Cardiac septum (tissue), 1 donor: ENCODE measurements at regions not wholly inside any gene's neighbourhood (a gene's known extent, or its start where the extent isn't known, plus 50 kb on each side); places are given as distances from the start of the nearest gene placed in this dataset.
A peak's percentile ranks its signal among the peaks of the same experiment; 100 is the strongest.

ENCODE experiments used
- DNase-seq: peaks from one replicate; pipeline ENCODE4 v3.0.0-alpha.2; 2020; ENCODE audit warnings: low spot score
- intact Hi-C: fragments of 100-400 bp; cut with DNase I; formaldehyde crosslinking; loops from one replicate; pipeline ENCODE4 v1.14.0; 2022
- donor health status: DM: no; HTN: no; CAD: no.

- DNase-seq, result no peak
- intact Hi-C loops, result no loop called here
These were observed 322.1 kb downstream of the CCDC85A start for GRCh38 chr2:56505885-56506284.

GRCh38 chr2:56508662-56509061 is 324.9 kb downstream of the CCDC85A start:
- no peak for DNase-seq

GRCh38 chr2:56510610-56511009 is 326.8 kb downstream of the CCDC85A start:
- intact Hi-C loops, result no loop called here
- no peak for DNase-seq

More at GRCh38 chr2:56508662-56509061, 324.9 kb downstream of the CCDC85A start:
- intact Hi-C loops, result no loop called here

GRCh38 chr2:56515399-56515798 is 331.6 kb downstream of the CCDC85A start:
- DNase-seq, result no peak
- intact Hi-C loops, result no loop called here

- no peak for DNase-seq
- intact Hi-C loops, result loop anchor here (10.0 kb wide), 2 partner anchors 235 to 325 kb away; no protein-coding TSS in a partner anchor
These were observed 336.0 kb downstream of the CCDC85A start for GRCh38 chr2:56519806-56520205.

GRCh38 chr2:56522605-56523089 is 338.9 kb downstream of the CCDC85A start:
- DNase-seq, result peak; percentile 74
- intact Hi-C loops, result loop anchor here (10.0 kb wide), 2 partner anchors 232 to 328 kb away; no protein-coding TSS in a partner anchor

GRCh38 chr2:56523816-56524215 is 340.0 kb downstream of the CCDC85A start:
- intact Hi-C loops, result loop anchor here (10.0 kb wide), 2 partner anchors 231 to 329 kb away; no protein-coding TSS in a partner anchor
- no peak for DNase-seq

DNA sequence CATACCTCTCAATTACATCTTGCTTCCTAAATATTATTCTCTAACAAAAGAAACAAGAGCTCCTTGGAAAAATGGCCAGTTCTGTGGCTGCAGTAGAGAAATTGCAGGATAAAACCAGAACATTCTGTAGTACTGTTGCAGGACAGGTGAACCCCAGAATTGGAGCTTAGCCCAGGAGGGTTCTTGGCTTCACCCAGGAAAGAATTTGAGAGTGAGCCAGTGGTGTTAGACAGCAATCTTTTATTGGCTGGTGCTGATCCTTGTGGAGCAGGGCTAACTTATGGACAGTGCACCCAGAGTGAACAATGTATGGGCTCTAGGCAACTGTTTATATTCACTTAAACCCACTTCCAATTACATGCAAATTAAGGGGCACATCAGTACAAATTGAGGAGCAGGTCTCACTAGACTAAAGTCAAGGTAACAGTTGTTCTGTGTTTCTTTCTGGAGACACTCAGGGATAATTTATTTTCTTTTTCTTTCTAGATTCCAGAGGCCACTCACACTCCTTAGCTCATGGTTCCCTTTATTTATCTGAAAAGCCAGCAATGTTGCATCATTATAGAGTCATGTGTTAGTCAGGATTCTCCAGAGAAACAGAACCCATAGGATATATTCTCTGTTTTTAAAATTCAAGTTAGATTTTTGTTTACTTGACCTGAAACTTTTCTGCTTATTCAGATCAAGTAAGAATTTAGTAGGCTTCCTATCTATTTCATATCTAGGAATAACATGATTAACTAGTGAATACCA is 348.1 kb downstream of the CCDC85A start:
- intact Hi-C loops, result no loop called here
- DNase-seq, result no peak

DNA sequence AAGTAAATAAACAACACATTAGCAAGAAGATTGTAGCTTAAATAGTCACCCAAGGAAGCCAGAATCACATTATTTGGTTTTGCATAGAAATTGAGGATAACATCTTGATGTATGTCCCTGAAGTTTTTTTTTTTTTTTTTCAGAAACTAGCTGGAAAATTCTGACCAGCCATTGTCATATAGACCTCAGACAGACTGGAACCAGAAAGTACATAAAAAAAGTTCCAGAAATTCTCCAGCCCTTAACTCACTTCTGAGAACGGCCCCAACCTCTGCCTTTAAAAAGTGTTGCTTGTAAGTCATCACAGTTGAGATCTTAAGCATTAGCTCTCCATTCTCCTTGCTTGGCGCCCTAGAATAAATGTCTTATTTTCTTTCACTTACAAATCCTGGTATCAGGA is 350.5 kb downstream of the CCDC85A start:
- intact Hi-C loops, result no loop called here
- DNase-seq, result no peak

DNA sequence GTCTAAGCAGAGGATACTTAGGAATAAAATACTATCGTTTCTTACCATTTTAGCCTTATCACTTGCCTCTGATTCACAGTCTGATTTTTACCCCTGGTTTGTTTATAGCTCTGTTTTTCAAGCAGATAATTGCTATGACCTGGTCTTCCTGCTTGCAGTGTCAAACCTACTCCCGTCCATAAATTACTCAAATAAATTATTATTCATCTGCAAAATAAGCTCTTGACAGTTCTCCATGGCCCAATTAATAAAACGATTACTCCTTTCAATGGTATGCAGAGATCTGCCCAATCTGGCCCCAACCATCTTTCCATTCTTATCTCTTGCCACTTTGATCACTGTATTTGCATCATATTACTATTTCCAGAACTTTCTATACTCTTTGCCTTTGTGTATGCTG is 354.0 kb downstream of the CCDC85A start:
- DNase-seq, result no peak
- intact Hi-C loops, result no loop called here

GRCh38 chr2:56539618-56540017 is 355.8 kb downstream of the CCDC85A start:
- no peak for DNase-seq
- intact Hi-C loops, result no loop called here

DNA sequence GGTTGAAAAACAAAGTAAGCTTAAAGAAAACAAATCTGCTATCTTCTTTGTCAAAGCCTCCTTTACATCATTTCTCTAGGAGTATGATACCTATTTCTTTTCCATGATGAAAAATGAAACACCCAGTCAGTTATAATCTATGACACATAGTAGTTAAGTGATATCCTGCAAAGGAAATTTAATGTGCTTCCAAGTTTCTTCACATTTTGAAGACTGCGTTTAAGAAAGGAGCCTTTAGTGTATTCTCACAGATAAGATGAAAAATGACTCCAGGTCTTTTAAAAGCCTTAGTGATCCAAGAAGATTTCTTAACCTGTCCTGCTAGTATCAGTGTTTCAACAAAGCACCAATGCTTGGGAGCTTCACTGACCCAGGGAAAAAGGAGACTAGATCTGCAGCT is 356.7 kb downstream of the CCDC85A start:
- DNase-seq, result no peak
- intact Hi-C loops, result no loop called here

DNA sequence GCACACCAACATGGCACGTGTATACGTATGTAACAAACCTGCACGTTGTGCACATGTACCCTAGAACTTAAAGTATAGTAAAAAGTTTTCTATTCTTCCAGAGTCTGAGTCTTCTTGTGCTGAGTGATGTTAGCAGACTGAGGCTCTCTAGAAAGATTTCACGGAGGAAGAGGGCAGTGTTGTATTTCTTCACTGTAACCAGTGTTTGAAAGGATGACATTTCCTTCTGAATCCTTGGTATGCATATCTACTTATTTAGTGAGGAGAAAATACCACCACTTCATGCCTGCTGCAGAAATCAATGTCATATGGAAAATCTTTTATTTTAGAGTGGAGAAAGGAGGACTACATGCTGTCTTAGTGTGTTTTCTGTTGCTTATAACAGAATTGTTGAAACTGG is 357.1 kb downstream of the CCDC85A start:
- intact Hi-C loops, result no loop called here

GRCh38 chr2:56542213-56542612 is 358.4 kb downstream of the CCDC85A start:
- DNase-seq, result no peak
- intact Hi-C loops, result no loop called here

More for the DNA sequence above, 357.1 kb downstream of the CCDC85A start:
- DNase-seq, result no peak

- DNase-seq, result no peak
- intact Hi-C loops, result no loop called here
These were observed 381.4 kb downstream of the CCDC85A start for GRCh38 chr2:56565143-56565542.

GRCh38 chr2:56571074-56571473 is 387.3 kb downstream of the CCDC85A start:
- intact Hi-C loops, result no loop called here

GRCh38 chr2:56576001-56576400 is 392.2 kb downstream of the CCDC85A start:
- intact Hi-C loops, result no loop called here
- DNase-seq, result no peak

More at GRCh38 chr2:56571074-56571473, 387.3 kb downstream of the CCDC85A start:
- no peak for DNase-seq

GRCh38 chr2:56580242-56580641 is 396.5 kb downstream of the CCDC85A start:
- no peak for DNase-seq
- intact Hi-C loops, result loop anchor here (10.0 kb wide), 1 partner anchor 385 kb away; no protein-coding TSS in a partner anchor

DNA sequence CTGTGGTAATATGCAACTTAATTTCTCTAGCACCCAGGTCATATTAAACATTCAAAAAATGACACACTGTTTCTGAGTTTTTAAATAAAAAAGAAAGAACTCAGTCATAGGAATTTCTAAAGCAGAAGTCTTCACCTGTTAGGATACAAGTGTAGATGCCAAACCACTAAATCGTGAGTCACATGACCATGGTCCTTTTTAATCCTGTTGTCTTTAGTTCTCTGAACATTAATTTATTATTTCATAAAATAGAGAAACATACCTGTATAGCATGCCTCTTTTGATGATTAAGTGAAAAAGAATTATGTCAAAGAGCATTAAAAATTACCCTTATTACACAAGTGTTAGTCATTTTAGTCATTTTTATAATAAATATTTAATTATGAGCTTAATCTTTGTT is 398.8 kb downstream of the CCDC85A start:
- intact Hi-C loops, result loop anchor here (10.0 kb wide), 1 partner anchor 388 kb away; no protein-coding TSS in a partner anchor
- no peak for DNase-seq

DNA sequence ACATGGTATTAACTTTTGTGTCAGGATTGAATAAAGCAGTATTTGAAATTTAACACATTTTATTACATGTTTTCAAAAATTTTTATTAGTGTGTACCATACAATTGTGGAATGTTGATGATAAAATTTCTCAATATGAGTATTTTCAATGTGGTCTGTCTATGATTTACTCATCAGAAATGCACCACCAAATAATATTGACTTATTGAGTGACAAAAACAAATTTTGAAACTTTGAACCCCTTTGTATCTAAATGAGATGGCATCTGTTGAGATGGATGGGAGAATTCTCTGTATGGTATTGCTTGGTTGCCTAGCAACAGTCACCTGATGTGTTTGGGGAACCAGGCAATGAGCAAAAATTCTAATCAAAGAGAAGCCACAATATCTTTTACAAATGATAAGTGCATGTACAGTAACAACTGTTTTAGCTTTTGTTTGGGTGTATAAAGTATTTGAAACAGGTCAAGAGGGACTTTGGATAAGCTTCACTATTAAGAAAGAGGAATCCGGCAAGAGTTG is 400.1 kb downstream of the CCDC85A start:
- DNase-seq, result no peak
- intact Hi-C loops, result loop anchor here (10.0 kb wide), 1 partner anchor 389 kb away; no protein-coding TSS in a partner anchor

DNA sequence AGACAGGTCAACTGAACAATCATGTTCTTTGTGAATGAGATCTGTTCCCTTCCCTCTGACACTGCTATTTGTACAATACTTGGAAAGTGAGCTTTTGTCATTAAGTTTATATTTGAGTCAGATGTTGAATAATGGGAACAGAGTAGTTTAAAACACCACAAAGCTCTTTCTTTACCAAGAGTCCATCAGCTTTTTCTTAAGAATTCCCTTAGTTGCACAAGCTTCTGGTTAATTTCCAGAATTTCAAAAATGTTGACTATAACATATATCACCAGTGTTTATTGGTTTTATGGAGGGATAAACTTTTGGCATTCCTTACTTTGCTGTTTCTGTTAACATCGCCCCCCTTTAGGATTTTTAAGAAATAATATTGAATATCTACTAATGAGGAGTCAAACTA is 403.7 kb downstream of the CCDC85A start:
- no peak for DNase-seq
- intact Hi-C loops, result loop anchor here (10.0 kb wide), 1 partner anchor 393 kb away; no protein-coding TSS in a partner anchor
